ENCODE measurements at regions not wholly inside any gene's neighbourhood (a gene's known extent, or its start where the extent isn't known, plus 50 kb on each side); places are given as distances from the start of the nearest gene placed in this dataset.

GRCh38 chr7:47657126-47657525, 75.2 kb upstream of the TNS3 start:
- CTCF ChIA-PET (ENCODE audit: unreplicated experiment): no interaction called here
- intact Hi-C loops (cut with micrococcal nuclease; ENCODE audit: unreplicated experiment): no loop called here
- Histone ChIP-seq H3K36me3 (ENCODE audit: insufficient read depth, low read length) (no peaks in the 10 kb centered on the region), H3K4me2 (ENCODE audit: low read length) (no peak overlapping the region), H3K9me2 (ENCODE audit: insufficient read depth, low read length) (no peaks in the 10 kb centered on the region), H3K79me2 (ENCODE audit: insufficient read depth, low read depth, low read length) (no peaks in the 10 kb centered on the region), H3K4me1 (ENCODE audit: insufficient read depth, low read length, poor library complexity, severe bottlenecking) (peaks cover 11% of the 10 kb centered on the region), H3K4me3 (ENCODE audit: low read depth, low read length, poor library complexity, severe bottlenecking) (no peak overlapping the region), H4K20me1 (ENCODE audit: insufficient read depth, low read length) (no peaks in the 10 kb centered on the region), H3K27ac (ENCODE audit: low read depth, low read length, poor library complexity, severe bottlenecking) (no peak overlapping the region), H3K9me3 (ENCODE audit: low read length) (no peaks in the 10 kb centered on the region), H2AFZ (ENCODE audit: low read length) (no peak overlapping the region)
- no peak for DNase-seq (ENCODE audit: low spot score)
- no TSS peak for BruUV-seq (replicated peaks)
- POLR2A ChIA-PET: no interaction called here
- no peak for TF ChIP-seq EZH2phosphoT487 (IDR thresholded peaks at IDR 0.05; ENCODE audit: borderline replicate concordance, low read depth, low read length)
- TF ChIP-seq CTCF (conservative IDR thresholded peaks at IDR 0.05; ENCODE audit: low read length): no peak

GRCh38 chr7:47654672-47655298, 72.9 kb upstream of the TNS3 start:
- Histone ChIP-seq H3K9me2 (ENCODE audit: insufficient read depth, low read length) (no peaks in the 10 kb centered on the region), H3K4me2 (ENCODE audit: low read length) (no peak overlapping the region), H2AFZ (ENCODE audit: low read length) (no peak overlapping the region), H4K20me1 (ENCODE audit: insufficient read depth, low read length) (no peaks in the 10 kb centered on the region), H3K4me3 (ENCODE audit: low read depth, low read length, poor library complexity, severe bottlenecking) (no peak overlapping the region), H3K36me3 (ENCODE audit: insufficient read depth, low read length) (no peaks in the 10 kb centered on the region), H3K27ac (ENCODE audit: low read depth, low read length, poor library complexity, severe bottlenecking) (no peak overlapping the region), H3K79me2 (ENCODE audit: insufficient read depth, low read depth, low read length) (no peaks in the 10 kb centered on the region), H3K9me3 (ENCODE audit: low read length) (no peaks in the 10 kb centered on the region), H3K4me1 (ENCODE audit: insufficient read depth, low read length, poor library complexity, severe bottlenecking) (no peaks in the 10 kb centered on the region)
- no TSS peak for BruUV-seq (replicated peaks)
- intact Hi-C loops (cut with micrococcal nuclease; ENCODE audit: unreplicated experiment): no loop called here
- POLR2A ChIA-PET: interaction anchor here (0.9 to 1.4 kb wide), 4 partner anchors 10 to 84 kb away, joined by 3 to 5 read pairs (median 4); no protein-coding TSS in a partner anchor
- DNase-seq (ENCODE audit: low spot score): no peak
- no peak for TF ChIP-seq EZH2phosphoT487 (IDR thresholded peaks at IDR 0.05; ENCODE audit: borderline replicate concordance, low read depth, low read length)
- TF ChIP-seq CTCF (conservative IDR thresholded peaks at IDR 0.05; ENCODE audit: low read length): no peak
- CTCF ChIA-PET (ENCODE audit: unreplicated experiment): interaction anchor here (0.6 kb wide), 1 partner anchor 9 kb away, joined by 3 read pairs; no protein-coding TSS in a partner anchor

Data from OCI-LY7 (cell line).